Right renal cortex interstitium (tissue), 3 donors: ENCODE measurements at regions not wholly inside any gene's neighbourhood (a gene's known extent, or its start where the extent isn't known, plus 50 kb on each side); places are given as distances from the start of the nearest gene placed in this dataset.
"Not testable (repeated sequence)": the region's sequence is repeated elsewhere in the genome, so short reads cannot be mapped to it uniquely, and the experiment has no call there.

Source experiments
- DNase-seq, 3 donors: peaks; one replicate each; pipeline ENCODE4 v3.0.0-alpha.2; 2013; ENCODE audit warnings: low read depth in 3 of 3, low spot score in 2 of 3

DNA sequence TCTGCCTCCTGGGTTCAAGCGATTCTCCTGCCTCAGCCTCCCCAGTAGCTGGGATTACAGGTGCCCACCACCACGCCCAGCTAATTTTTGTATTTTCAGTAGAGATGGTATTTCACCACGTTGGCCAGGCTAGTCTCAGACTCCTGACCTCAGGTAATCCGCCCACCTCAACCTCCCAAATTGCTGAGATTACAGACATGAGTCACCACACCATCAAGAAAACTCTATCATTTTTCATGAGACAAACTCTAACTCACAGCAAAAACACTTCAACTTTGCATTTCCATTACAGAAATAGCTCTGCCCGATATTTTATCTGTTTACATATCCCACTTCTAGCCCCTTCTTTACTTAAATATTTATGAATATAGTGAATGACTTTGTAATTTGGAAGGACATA lies 561.1 kb downstream of the TMX3 start:
- not testable (repeated sequence) for DNase-seq

DNA sequence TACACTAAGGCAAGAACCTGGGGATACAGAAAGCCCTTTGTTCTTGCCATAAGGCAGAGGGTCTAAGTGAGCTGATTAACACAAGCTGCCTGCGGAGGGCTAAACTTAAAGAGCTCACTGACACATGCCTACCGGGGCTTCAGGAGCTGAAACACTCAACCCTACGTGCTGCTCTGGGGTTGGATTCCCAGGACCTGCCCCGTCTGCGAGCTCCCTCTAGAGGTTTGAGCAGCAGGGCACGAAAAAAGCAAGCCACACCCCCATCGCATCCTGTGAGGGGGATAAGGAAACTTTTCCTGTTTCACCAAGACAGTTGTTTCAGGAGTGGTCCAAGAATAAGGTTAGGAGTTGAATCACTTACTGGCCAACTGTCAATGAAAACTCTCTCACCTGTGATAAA lies 562.1 kb downstream of the TMX3 start:
- DNase-seq = no peak

DNA sequence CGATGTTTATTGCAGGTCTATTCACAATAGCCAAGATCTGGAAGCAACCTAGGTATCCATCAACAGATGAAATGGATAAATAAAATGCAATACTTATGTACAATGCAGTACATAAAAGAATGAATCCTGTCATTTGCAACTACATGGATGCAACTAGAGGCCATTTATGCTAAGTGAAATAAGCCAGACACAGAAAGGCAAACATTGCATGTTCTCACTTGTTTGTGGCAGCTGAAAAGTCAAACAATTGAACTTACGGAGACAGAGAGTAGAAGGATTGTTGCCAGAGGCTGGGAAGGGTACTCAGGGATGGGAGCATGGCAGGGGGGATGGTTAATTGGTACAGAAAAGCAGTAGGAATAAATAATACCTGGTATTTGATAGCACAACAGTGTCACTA lies 563.9 kb downstream of the TMX3 start:
- no peak for DNase-seq

DNA sequence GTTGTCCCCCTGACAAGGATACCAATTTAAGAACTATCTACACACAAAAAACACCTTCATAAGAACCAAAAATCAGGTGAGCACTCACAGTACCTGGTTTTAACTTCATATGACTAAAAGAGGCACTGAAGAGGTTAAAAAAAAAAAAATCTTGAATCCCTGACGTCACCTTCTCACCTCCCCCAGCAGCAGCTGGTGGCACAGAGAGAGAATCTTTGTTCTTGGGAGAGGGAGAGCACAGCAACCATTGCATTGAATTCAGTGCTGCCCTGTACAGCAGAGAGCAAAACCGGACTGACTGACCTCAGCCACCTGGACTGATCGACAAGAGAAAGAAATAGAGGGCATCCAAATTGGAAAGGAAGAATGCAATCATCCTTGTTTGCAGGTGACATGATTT lies 566.0 kb downstream of the TMX3 start:
- no peak for DNase-seq

DNA sequence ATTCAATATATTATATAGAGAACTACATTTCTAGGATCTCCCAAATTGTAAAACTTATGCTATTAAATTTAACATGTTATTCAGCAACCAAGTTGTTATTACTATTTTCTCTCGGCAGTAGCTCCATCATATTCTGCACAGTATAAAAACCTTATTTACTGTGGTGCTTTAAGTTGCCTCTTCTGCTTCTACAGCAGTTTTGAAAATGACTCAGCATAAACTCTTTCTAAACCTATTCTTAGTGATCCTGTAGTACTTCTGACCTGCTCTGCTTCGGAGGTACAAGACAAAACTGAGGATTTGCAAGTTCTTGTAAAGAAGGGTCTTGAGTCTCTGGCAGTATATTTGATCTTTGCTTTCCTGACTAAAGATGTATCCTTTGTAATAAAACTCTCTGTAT lies 567.2 kb downstream of the TMX3 start:
- DNase-seq = no peak

DNA sequence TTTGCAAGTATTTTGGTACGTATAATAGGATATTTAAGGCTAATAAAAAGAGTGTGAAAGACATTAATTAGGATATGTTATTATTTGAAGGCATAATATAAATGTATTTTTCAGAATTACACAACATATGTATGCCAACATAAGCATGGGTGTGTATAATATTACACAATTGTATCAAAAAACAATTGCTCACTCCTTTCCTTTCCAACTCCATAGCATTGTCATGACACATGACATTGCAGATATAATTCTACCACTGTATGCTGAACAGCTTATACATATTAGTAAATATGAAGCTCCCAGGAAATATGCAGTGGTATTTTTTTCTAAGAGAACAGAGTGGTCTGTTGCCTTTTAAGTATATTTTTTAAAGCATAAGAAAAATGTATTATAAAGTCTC lies 593.1 kb downstream of the TMX3 start:
- no peak for DNase-seq

DNA sequence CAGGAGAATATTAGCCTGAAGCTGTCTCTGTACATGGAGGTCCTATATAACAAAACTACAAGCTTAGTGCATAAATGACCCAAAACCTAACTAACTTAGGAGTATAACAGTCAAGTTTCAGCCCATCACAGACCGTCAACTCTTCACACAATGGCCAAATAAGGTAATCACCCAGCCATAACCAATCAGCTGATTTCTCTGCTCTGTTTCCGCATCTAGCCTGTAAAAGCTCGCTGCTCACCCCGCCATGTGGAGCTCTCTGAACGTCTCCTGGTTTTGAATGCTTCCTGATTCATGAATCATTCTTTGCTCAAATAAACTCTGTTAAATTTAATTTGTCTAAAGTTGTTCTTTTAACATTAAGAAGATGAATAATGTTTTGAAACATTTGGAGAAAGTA lies 593.6 kb downstream of the TMX3 start:
- DNase-seq = no peak

DNA sequence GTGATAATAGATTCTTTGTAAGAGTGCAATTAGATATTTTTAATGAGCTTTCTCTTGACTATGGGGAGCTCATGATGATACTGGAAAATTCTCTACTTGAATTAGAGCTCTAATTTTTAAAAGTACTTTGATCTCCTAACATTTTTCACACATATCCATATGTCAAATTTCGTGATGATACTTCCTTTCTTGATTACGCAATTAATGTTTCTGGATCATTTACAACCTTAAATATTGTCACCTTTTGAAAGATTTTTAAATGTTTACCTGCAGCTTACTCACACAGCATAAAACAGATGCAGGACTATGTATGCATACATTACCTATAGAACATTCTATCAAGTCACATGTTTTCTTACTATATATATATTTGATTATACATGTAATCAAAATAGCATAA lies 598.5 kb upstream of the DSEL start:
- DNase-seq = no peak

DNA sequence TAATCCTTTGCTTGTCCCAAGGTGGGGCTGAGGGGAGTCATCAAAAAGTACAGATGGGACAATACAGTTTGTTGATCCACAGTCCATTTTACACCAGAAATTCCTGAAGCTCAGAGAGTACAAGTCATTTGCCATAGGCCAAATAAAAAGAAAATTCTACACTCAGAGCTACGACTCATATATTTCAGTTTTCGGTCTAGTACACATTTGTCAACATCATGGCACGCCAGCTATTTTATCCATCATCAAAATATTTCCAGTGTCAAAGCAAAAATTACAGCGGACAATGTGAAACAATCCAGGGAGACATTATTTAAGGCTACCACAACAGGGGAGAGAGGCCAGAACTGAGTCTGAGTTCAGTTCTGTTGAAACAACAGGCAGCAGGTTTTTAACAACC lies 587.5 kb upstream of the DSEL start:
- no peak for DNase-seq

DNA sequence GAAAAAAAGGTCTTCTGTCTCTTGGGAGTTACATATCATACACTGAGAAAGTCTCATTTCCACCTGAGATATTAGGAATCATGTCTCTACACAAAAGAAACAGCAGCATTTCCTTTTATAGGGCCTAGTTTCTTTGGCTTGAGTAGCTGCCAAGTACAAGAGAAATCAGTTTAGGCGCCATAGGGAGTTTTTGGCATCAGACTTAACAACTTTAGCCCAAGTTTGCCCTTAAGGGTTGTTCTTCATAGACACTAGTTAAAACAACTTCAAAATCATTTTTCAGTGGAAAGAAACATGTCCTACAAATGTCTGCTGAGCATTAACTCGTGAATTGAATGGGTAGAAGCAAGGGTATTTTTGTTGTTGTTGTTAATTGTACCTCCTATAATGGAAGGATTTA lies 587.0 kb upstream of the DSEL start:
- no peak for DNase-seq

DNA sequence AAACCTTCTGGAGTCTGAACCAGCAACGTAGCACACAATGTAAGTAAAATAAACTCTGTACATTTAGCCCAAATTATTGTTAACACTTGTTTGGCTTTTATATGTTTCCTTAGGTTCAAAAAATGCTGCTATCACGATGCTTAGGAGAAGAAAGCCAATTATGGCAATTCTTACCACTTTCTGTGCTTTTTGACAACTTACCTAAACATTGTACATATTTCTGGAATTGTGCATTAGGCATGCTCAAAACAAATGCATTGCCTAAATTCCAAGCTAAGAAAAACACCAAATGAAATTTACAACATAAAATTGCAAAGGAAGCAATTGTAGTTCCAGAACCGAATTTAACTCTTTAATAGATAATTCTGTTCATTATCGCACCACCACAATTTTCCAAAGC lies 585.6 kb upstream of the DSEL start:
- DNase-seq = no peak

DNA sequence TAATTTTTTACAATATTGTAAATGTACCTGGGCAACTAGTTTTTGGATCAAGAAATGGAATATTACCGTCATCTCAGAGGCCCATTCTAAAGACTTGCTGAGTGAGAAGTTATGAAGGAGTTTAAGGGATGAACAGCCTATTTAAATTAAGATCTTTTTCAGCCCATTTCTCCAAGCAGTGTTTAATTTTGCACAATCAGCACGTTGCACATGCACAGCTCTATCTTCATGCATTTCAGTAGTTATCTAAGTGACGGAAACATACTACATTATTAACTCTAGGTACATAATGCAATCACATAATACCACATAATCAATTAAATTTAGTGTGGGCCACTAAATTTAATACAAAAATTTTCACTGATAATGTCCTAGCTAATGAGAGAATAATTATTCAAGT lies 582.1 kb upstream of the DSEL start:
- no peak for DNase-seq

DNA sequence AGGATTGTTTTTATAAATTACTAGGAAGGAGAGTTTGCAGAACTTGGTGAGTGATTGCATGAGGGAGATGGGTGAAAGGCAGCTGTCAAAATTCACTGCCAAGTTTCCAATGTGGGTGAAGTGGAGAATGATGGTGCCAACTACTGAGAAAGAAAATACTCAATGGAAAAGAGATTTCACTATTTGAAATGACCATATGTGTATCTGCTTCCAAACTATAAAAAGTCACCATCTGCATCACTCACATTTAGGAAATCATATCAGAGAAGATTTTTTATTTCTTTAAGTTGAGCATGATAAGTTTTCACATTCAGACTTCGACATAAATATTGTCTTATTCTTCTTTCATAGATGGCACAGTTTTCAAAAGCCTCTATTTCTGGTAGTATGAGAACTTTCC lies 570.0 kb upstream of the DSEL start:
- no peak for DNase-seq

DNA sequence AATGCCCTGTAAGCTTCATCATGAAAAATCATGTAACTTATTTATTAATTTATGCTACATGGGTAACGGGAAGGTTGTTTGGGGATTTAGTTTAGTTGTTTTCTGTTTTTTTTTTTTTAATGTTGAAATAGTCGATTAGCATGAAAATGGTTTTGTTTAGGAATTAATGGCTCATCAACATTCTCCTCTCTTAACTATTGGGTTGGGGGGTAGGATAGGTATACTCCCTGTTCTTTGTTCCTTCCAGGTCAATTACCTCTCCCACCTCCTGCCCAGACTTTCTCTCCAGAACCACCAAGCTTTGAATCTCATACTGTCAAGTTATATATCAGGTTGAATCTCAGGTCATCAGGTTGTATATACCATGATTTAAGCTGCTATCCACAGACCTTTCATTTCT lies 568.7 kb upstream of the DSEL start:
- no peak for DNase-seq

DNA sequence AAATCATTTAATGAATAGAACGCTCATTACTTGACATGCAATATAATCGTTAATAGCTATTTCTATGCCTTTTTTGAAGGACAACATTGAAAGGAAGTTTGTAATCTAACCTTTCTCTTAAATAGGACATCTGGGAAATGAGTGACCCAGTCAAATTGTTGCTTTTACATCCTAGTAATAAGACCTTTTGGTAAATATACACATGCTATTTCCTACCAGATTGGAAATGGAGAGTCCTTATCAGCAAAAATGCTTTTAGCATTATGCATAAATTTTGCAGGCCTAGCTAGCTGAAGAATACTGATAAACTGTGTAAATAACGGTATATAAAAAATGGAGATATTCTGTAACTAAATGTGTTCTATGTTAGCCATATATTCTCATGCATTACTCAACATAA lies 567.3 kb upstream of the DSEL start:
- DNase-seq = no peak

DNA sequence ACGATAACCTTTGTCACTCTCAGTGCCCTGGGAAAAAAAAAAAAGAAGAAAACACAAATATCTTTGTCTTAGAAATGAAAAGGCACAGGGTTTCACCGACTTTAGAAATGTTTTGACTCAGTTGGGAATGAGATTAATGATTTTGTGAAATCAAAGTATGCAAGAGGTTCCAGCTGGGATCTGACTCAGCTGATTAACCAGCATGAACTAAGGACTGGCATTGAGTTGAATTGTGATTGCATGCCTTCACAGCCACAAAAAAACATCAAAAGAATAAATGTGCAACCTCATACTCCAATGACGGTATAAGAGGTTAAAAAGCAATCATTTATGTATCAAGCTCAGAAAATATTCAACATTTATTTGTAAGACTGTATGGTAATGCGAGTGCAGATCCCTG lies 566.6 kb upstream of the DSEL start:
- no peak for DNase-seq

DNA sequence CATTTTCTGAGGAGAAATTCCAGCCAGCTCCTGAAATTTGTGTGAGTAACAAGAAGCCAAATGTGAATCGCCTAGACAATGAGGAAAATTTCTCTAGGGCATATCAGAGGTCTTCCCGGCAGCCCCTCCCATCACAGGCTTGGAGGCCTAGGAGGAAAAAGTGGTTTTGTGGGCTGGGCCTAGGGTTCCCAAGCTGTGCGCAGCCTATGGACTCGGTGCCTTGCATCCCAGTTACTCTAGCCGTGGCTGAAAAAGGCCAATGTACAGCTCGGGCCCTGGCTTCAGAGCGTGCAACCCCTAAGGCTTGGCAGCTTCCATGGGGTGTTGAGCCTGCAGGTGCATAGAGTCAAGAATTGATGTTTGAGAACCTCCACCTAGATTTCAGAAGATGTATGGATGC lies 556.2 kb upstream of the DSEL start:
- no peak for DNase-seq

DNA sequence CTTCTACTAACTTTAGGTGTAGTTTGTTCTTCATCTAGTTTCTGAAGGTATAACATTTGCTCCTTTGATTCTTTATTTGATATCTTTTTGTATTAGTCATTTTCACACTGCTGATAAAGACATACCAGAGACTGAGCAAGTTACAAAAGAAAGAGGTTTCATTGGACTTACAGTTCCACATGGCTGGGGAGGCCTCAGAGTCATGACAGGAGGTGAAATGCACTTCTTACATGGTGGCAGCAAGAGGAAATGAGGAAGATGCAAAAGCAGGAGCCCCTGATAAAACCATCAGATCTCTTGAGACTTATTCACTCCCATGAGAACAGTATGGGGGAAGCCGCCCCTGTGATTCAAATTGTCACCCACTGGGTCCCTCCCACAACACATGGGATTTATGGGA lies 544.4 kb upstream of the DSEL start:
- no peak for DNase-seq

DNA sequence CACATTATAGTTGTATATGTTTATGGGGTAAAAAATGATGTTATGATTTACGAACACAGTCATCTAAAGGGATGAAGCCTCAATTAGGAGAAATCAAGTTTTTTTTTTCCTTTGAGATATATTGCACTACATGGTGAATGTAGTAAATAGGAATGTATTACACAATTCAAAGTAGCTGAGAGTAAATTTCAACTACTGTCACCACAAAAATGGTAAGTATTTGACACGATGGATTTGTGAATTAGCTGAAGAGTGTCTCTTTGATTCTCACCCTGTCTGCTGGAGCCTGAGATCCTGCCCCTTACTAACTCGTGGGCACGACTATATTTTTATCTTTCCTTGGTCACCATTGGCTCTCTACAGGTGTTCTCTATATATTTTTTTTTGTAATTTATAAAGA lies 540.4 kb upstream of the DSEL start:
- DNase-seq = no peak

DNA sequence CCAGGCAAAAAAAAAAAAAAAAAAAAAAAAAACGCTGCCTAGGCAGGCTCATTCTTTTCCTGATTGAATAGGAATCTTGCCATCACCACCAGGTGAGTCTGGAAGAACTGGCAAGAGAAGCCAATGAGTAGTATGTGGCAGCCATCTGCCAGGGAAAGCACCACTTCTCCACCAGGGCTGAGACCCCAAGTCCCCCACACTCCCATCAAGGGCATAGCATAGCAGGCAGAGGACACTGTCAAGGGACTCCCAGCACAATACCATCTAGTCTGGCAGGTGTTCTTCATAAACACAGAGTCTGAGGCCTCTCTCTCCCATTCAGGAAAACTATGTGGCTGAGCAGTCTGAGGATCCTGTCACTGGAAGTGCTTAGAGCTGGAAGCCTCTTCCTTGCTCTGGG lies 538.1 kb upstream of the DSEL start:
- no peak for DNase-seq

DNA sequence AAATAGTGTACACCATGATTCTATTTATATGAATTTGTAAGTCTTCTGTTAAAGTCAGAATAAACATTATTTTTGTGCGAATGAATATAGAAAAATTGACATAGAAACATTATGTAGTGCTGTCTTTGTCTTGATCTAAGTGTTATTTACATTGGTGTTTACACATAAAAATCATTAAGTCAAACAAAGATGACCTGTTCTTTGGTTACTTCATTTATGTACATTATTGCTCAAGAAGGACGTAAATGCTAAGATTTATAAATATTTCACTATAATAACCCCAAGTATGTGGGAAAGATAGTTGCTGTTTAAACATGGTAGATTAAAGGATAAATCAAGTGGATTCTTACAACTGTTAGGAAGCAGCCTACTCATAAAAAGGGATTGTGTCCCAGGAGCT lies 536.8 kb upstream of the DSEL start:
- no peak for DNase-seq

DNA sequence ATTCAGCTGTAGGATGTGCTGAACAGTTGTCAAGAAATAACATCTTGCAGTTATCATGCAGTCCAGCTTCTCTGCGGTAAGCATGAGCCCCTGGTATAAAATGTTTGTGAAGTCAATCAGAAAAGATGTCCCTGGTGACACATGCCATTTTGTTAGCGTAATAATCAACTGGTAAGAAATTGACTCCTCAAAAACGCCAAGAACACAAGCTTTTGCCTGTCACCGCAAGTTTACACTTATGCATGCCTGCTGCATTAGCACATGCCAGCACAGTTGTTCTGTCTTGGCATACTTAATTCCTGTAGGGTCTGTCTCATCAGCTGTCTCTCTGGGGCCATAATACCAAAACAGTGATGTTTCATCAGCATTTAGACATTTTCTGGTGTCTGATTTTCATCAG lies 524.8 kb upstream of the DSEL start:
- no peak for DNase-seq

DNA sequence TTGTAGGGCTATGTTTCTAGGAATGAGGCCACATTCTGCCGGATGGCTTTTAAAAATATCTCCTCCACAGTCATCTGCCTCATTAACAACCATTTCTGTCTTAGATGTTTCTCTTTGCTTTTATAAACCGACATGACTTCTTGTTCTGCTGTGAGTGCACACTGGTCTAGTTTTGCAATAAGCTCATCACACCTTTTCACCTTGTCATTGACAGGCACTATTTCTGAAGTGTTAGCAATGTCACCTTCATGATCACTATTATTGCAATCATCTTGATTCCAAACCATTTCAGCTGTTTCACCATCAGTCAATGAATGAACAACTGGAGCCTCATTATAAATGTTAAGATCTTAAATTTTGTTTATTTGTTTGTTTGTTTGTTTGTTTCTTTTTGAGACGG lies 523.7 kb upstream of the DSEL start:
- DNase-seq = no peak
